NCI-H748 (cell line): ENCODE measurements at regions not wholly inside any gene's neighbourhood (a gene's known extent, or its start where the extent isn't known, plus 50 kb on each side); places are given as distances from the start of the nearest gene placed in this dataset.

Experiments used
- DNase-seq: peaks from one replicate; lab custom pipeline; 2025; ENCODE audit not compliant: unreplicated experiment; lab: John Stamatoyannopoulos, UW

DNA sequence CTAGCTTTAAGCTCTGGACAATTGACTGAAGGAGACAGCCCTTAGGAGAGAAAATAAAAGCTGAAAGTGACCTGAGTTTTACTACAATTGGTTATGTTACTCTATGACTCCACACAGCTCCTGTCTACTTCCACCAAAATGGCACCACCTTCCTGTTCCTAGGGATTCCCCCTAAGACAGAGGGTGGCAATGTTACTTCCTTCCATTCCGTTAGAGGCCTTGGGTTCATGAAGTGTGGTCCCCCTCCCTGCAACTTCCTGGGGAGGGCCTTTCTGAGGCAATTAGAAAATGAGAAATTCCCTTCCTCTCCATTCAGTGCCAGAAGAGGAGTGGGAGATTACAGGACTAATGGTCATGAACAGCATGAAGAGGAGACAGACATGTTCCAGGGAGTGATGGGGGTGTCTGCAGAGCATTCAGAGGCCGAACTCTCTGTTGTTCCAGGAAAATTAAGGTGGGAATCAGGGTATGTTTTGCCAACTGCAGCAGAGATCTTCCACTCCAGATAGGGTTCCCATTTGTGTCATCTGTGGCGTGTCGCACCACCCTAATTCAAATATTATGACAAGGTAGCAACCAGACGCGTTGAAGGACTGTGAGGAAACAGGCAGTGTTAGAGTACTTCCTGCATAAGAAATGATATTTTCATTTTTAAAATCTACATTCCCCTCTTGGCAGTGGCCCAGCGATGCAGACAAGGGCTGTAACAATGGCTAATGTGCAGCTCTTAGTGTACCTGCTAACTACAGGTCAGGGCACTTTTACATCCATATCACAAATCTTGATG, 53.1 kb upstream of the TRIM67 start:
- no peak for DNase-seq

DNA sequence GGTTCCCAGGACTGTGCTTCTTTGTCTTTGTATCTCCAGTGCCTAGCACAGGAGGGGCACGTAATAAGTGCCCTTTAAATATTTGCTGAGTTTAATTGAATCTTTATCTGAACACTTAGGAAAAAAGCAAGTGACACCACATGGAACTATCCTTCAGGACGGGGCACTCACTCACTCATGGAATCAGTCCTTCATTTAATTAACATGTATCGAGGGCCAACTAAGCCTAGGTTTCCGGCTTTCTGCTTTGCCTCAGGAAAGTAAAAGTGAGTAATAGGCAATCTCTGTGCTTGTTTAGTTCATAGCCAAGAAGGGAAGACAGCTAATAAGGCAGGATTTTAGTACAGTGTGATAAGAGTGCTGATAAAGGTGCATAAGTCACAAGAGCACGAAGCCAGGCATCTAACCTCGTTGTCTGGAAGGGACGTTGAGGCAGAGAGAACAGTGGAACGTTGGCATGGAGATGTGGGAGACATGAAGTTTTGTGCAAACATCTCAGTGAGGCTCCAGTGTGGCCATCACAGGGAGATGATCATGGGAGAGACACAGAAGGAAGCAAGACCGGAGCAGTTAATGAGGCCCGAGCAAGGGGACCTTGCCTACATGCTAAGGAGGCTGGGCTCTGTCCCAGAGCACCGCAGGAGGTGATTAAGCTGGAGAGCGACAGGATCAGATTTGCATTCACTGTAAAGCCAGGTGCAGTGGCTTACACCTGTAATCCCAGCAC, 54.1 kb upstream of the TRIM67 start:
- no peak for DNase-seq

DNA sequence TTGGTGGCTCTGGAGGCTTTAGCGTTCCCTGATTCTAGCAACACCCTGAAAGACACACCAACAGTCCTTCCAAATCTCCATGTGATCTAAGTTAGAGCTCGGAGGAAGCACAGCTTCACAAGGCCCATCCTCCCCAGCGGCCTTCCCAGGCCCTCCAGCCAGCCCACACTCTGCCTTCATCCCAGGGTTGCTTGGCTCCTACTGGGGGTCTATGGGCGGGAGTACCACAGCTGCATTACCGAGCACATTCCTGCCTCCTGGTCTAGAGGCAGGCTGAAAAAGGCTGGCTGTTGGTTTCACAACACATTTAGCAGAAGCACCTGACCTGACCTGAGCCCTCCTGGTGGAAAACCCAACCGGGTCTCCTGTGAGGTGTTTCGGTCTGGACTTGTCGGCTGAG, 54.7 kb upstream of the TRIM67 start:
- DNase-seq = no peak

DNA sequence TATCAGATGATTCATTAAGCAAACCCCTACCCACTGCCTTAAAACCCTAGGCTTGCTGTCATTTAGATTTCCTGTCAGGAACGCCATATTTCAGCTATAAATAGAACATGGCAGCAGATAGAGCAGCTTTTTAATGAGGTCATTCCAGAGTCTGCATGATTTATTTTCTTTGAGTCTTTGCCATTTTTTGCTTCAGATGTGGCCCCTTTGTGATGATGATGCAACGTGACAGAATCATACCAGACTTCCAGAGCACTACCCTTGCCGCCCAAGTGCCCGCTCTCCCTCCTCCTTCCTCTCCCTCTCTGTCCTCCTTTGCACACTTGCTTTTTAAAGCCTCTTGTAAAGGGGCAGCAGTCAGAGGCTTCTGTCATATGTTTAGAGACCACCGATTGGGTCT, 55.5 kb upstream of the TRIM67 start:
- DNase-seq = no peak

DNA sequence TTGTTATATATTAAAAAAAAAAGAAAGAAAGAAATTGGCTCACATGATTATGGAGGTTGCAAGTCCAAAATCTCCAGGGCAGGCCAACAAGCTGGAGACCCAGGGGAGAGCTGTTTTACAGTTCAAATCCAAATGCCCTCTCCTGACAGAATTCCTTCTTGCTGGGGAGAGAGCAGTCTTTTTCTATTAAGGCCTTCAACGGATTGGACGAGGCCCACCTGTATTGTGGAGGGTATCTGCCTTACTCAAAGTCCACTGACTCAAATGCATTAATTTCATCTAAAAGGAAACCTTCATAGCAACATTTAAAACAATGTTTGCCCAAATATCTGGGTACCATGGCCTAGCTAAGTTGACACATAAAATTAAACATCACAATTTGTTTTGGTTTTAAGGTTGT, 56.9 kb upstream of the TRIM67 start:
- DNase-seq = no peak

DNA sequence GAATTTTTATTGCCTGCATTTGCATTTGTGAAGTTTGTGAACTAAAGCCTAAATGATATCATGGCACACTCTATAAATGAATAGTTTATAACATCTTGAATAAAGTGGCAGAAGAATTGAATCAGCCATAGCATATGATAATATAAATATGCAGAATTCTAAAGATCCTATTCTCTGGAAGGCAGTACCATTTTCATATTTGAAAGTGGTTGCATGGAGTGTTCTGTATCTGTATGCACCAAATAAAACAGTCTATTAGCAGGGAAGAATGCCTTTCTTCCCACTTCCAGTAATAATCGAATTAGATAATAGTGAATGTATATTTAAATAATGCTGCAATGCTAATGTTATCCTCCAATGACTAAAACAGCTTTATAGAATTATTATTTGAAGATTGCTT, 57.9 kb upstream of the TRIM67 start:
- no peak for DNase-seq

DNA sequence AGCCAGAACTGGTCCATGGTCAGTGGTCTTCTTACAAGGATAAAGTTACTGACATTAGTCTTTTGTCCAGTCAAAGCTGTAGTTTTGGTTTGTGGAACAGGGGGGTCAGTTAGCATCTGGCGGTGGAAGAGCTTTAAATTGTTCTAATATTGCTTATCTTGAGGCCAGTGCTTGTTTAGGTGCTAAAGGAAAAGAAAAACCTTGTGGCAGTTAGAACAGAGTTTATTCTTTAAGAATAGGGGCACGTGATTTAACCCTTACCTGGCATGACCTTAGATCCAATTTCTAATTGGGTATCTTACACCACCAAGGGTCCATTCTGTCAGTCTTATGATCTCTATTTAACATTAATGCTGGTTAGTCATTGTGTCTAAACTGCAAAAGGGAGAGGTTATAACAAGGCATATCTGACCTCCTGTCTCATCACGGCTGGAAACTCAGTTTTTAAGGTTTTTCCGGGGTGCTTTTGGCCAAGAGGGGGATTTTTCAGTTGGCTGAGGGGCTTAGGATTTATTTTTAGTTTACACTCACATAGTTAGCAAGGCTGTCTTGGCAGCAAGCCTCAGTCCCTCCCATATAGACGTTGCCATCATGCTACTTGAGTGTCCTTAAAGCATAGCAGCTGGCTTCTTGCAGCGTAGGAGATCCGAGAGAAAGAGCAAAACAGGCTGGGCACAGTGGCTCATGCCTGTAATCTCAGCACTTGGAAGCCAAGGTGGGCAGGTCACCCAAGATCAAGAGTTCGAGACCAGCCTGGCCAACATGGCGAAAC, 60.1 kb upstream of the FAM89A start:
- no peak for DNase-seq

DNA sequence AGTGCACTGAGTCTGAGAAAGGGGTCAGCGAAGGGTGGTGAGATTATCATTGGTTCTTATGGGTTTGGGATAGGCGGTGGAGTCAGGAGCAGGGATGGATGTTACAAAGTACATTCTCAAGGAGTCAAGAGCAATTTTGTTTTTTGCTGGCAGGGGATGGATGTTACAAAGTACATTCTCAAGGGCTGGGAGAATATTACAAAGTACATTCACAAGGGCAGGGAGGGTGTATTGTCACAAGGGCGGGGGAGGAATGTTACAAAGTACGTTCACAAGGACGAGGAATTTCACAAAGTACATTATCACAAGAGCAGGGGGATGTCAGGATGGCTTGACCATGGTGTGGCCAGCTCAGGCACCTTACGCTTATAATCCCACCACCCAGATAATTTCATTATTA, 59.3 kb upstream of the FAM89A start:
- DNase-seq = no peak

DNA sequence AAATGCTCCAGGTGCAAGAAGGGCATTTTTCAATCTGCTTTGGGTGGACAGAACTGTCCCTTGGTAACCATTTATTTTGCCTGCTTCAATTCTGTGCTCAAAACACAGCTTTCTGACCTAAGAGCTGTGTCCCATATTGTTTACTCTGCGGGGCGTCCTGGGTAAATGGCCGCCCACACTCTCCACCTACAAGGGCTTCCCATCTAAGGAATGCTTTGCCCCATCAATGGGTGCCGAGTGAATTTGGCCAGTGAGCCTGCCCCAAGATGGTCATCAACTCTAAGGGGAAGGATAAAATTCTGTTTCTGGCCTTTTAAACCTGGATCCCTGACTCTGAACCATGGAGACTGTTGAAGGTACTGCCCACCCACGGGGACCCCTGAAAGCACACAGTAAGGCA, 55.5 kb upstream of the FAM89A start:
- no peak for DNase-seq

DNA sequence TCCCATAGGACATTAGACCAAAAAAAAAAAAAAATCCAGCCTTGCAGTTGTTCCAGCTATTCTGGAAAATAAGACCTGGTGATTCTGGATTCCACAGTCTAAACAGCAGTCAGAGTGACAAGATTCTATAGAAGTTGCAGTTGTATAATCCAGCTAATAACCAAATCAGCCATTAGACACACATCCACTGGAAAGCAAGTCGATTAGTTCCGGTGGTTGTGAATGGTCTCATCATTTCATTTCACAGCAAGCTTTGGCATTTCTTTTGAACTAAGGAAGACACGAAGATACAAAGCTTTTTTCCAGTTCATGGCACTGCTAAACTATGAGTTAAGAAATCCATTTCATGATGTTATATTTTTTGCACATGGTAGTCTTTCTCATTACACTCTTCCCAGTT, 54.4 kb upstream of the FAM89A start:
- no peak for DNase-seq

DNA sequence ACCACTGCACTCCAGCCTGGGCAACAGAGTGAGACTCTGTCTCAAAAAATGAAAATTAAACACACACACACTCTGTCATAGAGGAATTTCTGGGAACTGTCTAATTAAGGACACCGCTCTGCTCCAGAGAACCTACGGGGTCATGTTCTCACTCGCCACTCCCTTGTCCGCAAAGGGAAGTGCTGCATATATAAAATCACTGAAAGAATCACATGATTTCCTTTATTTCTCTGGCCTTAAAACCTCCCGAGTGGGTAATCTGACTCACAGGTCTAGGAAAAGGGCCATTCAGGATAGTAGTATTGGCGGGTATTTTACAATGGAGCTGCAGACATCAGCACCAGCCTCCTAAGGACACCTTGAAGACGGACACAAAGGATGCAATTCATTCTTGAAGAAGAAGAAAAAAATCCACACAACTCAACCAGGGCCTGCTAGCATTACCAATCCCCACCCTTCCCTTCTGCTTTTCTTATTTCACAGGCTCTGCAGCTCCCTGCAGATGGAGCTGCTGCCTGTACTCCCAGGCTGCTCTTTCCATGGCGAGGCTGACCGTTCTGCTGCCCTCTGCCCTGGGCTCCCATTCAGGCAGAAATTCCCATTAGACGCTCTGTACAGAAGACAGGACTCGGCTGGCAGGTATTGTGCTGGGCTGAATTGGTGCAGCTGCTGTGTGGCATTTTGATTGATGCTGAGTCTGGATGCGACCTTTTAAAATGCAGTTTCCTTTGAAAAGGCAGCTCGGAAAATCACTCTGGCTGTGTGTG, 53.3 kb upstream of the FAM89A start:
- no peak for DNase-seq

DNA sequence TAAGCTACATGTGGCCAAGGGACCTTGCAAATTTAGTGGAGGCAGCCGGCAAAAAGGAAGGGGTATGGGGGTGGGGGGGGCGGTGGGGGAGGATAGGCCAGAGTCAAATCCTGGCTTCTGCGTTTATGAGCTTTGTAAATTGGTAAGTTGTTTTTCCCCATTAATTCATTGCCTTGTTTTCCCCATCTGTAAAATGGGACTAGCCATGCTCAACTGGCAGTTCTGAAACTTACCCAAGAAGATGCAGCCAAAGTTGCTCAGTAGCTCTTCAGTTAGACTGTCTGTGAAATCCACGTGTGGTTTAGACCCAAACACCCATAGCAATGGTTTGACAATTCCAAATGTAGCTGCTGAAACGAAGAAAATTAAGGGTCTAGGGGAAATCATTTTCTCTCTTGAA, 52.3 kb upstream of the FAM89A start:
- DNase-seq = no peak

DNA sequence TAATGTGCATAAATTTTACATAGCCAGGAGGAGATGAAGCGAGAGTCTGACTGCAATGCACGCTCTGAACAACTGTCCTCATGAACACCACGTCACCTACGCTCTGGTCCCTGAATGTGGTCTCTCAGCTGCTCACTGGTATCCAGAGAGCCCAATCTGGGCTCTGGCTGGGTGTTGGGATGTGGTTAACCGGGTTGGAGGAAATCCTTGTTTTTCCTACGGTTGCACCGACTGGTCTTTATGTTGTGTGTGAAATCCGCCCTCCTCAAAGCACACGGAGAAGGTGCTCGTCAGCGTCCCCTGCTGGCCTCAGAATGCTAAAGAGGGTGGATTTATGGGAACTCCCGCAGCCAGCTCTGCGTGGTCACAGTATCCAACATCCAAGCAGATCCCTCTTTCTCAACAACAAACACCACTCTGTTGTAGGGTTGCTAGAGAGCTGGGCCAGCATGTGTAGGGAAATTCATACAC, 51.8 kb upstream of the FAM89A start:
- peak; percentile 52 for DNase-seq

DNA sequence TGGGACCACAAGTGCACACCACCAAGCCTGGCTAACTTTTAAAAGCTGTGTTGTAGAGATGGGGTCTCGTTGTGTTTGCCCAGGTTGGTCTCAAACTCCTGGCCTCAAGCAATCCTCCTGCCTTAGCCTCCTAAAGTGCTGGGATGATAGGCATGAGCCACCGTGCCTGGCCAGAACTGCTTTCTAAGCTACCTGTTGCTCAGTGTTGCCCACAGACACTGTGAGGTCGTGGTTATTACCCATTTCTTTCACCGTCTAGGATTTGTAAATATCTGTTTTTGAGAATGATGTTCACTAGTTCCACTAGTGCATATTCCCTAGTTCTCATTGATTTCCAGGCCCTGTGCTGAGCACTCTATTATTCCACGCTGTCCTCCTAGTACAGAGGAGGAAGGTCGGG, 51.4 kb upstream of the FAM89A start:
- DNase-seq = no peak
